ENCODE measurements at regions not wholly inside any gene's neighbourhood (a gene's known extent, or its start where the extent isn't known, plus 50 kb on each side); places are given as distances from the start of the nearest gene placed in this dataset.

GRCh38 chr20:4480104-4480503, 206.2 kb upstream of the PRNP start:
- TF ChIP-seq CTCF (IDR thresholded peaks at IDR 0.05; ENCODE audit: low read depth, low read length) (no peak), EZH2phosphoT487 (IDR thresholded peaks at IDR 0.05; ENCODE audit: low read depth) (no peak)
- Histone ChIP-seq H3K36me3 (replicated peaks; ENCODE audit: low read depth, low read length) (no peaks in the 10 kb centered on the region), H3K9ac (ENCODE audit: low read length) (no peak overlapping the region), H3K79me2 (ENCODE audit: low read length) (no peaks in the 10 kb centered on the region), H2AFZ (ENCODE audit: low read depth, low read length) (no peak overlapping the region), H4K20me1 (ENCODE audit: insufficient read depth, low read length) (no peaks in the 10 kb centered on the region), H3K4me3 (ENCODE audit: low read length) (no peak overlapping the region), H3K9me3 (ENCODE audit: insufficient read depth, low read length) (no peaks in the 10 kb centered on the region), H3K4me2 (ENCODE audit: low read length) (no peak overlapping the region), H3K27ac (ENCODE audit: low read length) (no peak overlapping the region), H3K27me3 (ENCODE audit: low read depth, low read length) (peaks cover 39% of the 10 kb centered on the region), H3K4me1 (ENCODE audit: low read length) (no peaks in the 10 kb centered on the region)

- H3K27me3 ChIP-seq (ENCODE audit: low read depth, low read length), result peaks cover 37% of the 10 kb centered on the region
- TF ChIP-seq CTCF (IDR thresholded peaks at IDR 0.05; ENCODE audit: low read depth, low read length), result no peak
- TF ChIP-seq EZH2phosphoT487 (IDR thresholded peaks at IDR 0.05; ENCODE audit: low read depth), result no peak
- H3K4me2 ChIP-seq (ENCODE audit: low read length), result no peak overlapping the region
- no peaks in the 10 kb centered on the region for H3K79me2 ChIP-seq (ENCODE audit: low read length)
- H2AFZ ChIP-seq (ENCODE audit: low read depth, low read length), result no peak overlapping the region
- no peaks in the 10 kb centered on the region for H3K4me1 ChIP-seq (ENCODE audit: low read length)
- H3K36me3 ChIP-seq (replicated peaks; ENCODE audit: low read depth, low read length), result no peaks in the 10 kb centered on the region
- no peak overlapping the region for H3K27ac ChIP-seq (ENCODE audit: low read length)
- H3K9ac ChIP-seq (ENCODE audit: low read length), result no peak overlapping the region
- no peak overlapping the region for H3K4me3 ChIP-seq (ENCODE audit: low read length)
- no peaks in the 10 kb centered on the region for H3K9me3 ChIP-seq (ENCODE audit: insufficient read depth, low read length)
- H4K20me1 ChIP-seq (ENCODE audit: insufficient read depth, low read length), result no peaks in the 10 kb centered on the region
These were observed 209.3 kb upstream of the PRNP start for GRCh38 chr20:4476903-4477500.

GRCh38 chr20:4472906-4473305, 213.3 kb upstream of the PRNP start:
- Histone ChIP-seq H3K4me3 (ENCODE audit: low read length) (no peak overlapping the region), H3K4me2 (ENCODE audit: low read length) (no peak overlapping the region), H3K9ac (ENCODE audit: low read length) (no peak overlapping the region), H3K36me3 (replicated peaks; ENCODE audit: low read depth, low read length) (no peaks in the 10 kb centered on the region), H3K4me1 (ENCODE audit: low read length) (no peaks in the 10 kb centered on the region), H3K27me3 (ENCODE audit: low read depth, low read length) (peaks cover 38% of the 10 kb centered on the region), H4K20me1 (ENCODE audit: insufficient read depth, low read length) (no peaks in the 10 kb centered on the region), H2AFZ (ENCODE audit: low read depth, low read length) (no peak overlapping the region), H3K27ac (ENCODE audit: low read length) (no peak overlapping the region), H3K79me2 (ENCODE audit: low read length) (no peaks in the 10 kb centered on the region), H3K9me3 (ENCODE audit: insufficient read depth, low read length) (no peaks in the 10 kb centered on the region)
- TF ChIP-seq CTCF (IDR thresholded peaks at IDR 0.05; ENCODE audit: low read depth, low read length) (no peak), EZH2phosphoT487 (IDR thresholded peaks at IDR 0.05; ENCODE audit: low read depth) (no peak)

GRCh38 chr20:4471221-4471620, 215.0 kb upstream of the PRNP start:
- Histone ChIP-seq H3K4me3 (ENCODE audit: low read length) (no peak overlapping the region), H2AFZ (ENCODE audit: low read depth, low read length) (no peak overlapping the region), H3K9ac (ENCODE audit: low read length) (no peak overlapping the region), H3K4me1 (ENCODE audit: low read length) (no peaks in the 10 kb centered on the region), H3K27me3 (ENCODE audit: low read depth, low read length) (peaks cover 35% of the 10 kb centered on the region), H3K27ac (ENCODE audit: low read length) (no peak overlapping the region), H3K79me2 (ENCODE audit: low read length) (no peaks in the 10 kb centered on the region), H4K20me1 (ENCODE audit: insufficient read depth, low read length) (no peaks in the 10 kb centered on the region), H3K4me2 (ENCODE audit: low read length) (no peak overlapping the region), H3K9me3 (ENCODE audit: insufficient read depth, low read length) (no peaks in the 10 kb centered on the region), H3K36me3 (replicated peaks; ENCODE audit: low read depth, low read length) (no peaks in the 10 kb centered on the region)
- no peak for TF ChIP-seq EZH2phosphoT487 (IDR thresholded peaks at IDR 0.05; ENCODE audit: low read depth)
- no peak for TF ChIP-seq CTCF (IDR thresholded peaks at IDR 0.05; ENCODE audit: low read depth, low read length)
